ENCODE measurements at regions not wholly inside any gene's neighbourhood (a gene's known extent, or its start where the extent isn't known, plus 50 kb on each side); places are given as distances from the start of the nearest gene placed in this dataset.

DNA sequence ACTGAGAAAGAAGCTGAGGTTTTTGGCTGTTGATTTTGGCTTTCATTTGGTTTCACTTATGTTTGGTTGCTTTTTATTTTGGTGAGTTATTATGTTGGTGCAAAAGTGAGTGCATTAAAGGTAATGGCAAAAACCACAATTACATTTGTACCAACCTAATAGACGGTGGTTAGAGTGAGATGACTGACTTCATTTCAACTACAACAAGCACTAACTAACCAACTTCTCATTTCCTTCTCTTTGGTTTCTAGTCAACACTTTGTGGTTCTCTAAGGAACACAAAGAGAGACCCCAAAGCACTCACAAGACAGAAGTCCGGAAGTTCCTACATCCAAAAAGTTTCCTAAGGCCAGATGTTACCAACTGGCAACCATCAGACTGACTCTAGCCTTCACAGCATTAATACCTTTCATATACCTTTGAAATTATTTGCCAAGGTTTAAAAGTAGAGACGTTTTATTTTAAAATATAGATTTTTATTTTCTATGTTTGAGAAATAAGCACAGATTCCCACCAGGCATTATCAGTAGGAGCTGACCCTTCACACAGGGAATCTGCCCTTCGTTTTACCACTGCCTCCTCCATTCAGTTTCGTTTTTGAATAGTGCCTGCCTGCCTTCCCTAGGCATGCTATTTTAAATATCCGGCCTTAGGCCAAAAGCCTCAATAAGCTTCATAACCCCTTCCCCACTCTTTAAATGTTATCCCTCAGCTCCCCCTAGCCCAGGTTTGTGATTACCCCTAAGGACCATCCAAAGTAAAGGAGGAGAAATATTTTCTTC lies 301.1 kb upstream of the PTGER4 start:
- 62 to 70% (median 68%) methylated on average over 6 of the region's 6 CpGs for WGBS, 3 donors
- H3K27ac ChIP-seq (ENCODE audit: low read depth in 1 of 3, low read length in 2 of 3) = peak overlapping the region in 1 of 3 donors; percentile 26
- H3K9me3 ChIP-seq (ENCODE audit: control insufficient read depth in 2 of 2, insufficient read depth in 1 of 2, low read depth in 1 of 2, low read length in 1 of 2) = peaks cover 0 to 9% of the 10 kb centered on the region in 2 donors
- no peaks in the 10 kb centered on the region for H3K36me3 ChIP-seq (ENCODE audit: control insufficient read depth in 3 of 3, insufficient read depth in 2 of 3, low read depth in 1 of 3, low read length in 3 of 3)
- H3K4me1 ChIP-seq (ENCODE audit: control insufficient read depth in 3 of 3, insufficient read depth in 2 of 3, low read depth in 1 of 3, low read length in 2 of 3) = peaks cover 0 to 2% (median 0%) of the 10 kb centered on the region in 3 donors
- DNase-seq (peak in 1 of 2 donors; percentile 63), FAIRE-seq (no peak)
- H3K27me3 ChIP-seq (ENCODE audit: control insufficient read depth in 3 of 3, insufficient read depth in 3 of 3, low read length in 3 of 3) = no peaks in the 10 kb centered on the region
- no peak overlapping the region for H3K4me3 ChIP-seq (ENCODE audit: low read depth in 1 of 3, low read length in 3 of 3)

DNA sequence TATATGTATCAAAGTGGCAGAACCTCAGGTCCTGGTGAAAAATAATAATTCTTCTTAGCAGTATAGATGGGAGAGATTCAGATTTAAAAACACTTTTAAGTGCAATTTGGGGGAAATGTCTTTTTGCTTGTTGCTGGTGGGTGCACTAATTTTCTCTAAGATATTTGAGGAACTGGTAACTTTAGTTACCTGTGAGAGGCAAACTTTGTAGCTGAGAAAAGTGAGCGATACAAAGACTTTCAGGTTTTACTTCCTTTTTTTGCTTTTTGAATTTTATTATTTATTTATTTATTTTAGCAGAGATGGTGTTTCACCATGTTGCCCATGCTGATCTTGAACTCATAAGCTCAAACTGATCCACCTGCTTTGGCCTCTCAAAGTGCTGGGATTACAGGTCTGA lies 303.1 kb upstream of the PTGER4 start:
- Histone ChIP-seq H3K27ac (ENCODE audit: low read depth in 1 of 3, low read length in 2 of 3) (no peak overlapping the region), H3K9me3 (ENCODE audit: control insufficient read depth in 2 of 2, insufficient read depth in 1 of 2, low read depth in 1 of 2, low read length in 1 of 2) (peaks cover 0 to 9% of the 10 kb centered on the region in 2 donors), H3K4me3 (ENCODE audit: low read depth in 1 of 3, low read length in 3 of 3) (no peak overlapping the region), H3K36me3 (ENCODE audit: control insufficient read depth in 3 of 3, insufficient read depth in 2 of 3, low read depth in 1 of 3, low read length in 3 of 3) (no peaks in the 10 kb centered on the region), H3K4me1 (ENCODE audit: control insufficient read depth in 3 of 3, insufficient read depth in 2 of 3, low read depth in 1 of 3, low read length in 2 of 3) (peaks cover 0 to 2% (median 0%) of the 10 kb centered on the region in 3 donors), H3K27me3 (ENCODE audit: control insufficient read depth in 3 of 3, insufficient read depth in 3 of 3, low read length in 3 of 3) (no peaks in the 10 kb centered on the region)
- DNase-seq (no peak), FAIRE-seq (no peak)
- WGBS, 3 donors = 85 to 100% (median 95%) methylated on average over 1 of the region's 1 CpG

DNA sequence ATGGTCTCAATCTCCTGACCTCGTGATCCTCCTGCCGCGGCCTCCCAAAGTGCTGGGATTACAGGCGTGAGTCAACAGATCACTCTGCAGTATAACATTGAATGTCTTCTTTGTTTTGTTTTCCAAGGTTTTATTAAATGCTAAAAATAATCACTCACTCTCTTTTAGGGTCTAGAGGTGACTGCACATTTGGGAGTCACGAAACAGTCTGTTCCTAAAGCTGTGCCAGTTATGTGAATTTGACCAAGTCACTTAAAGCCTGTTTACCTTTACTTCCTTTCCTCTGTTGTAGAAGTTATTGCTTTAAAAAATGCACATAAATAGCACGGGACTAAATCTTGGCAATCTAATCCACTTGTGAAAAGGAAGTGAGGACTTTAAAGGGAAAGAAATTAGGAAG lies 304.9 kb upstream of the PTGER4 start:
- H3K9me3 ChIP-seq (ENCODE audit: control insufficient read depth in 2 of 2, insufficient read depth in 1 of 2, low read depth in 1 of 2, low read length in 1 of 2) = peaks cover 0 to 5% of the 10 kb centered on the region in 2 donors
- DNase-seq (no peak), FAIRE-seq (no peak)
- H3K4me1 ChIP-seq (ENCODE audit: control insufficient read depth in 3 of 3, insufficient read depth in 2 of 3, low read depth in 1 of 3, low read length in 2 of 3) = peaks cover 0 to 2% (median 0%) of the 10 kb centered on the region in 3 donors
- WGBS, 3 donors = 69 to 93% (median 90%) methylated on average over 6 of the region's 6 CpGs
- no peaks in the 10 kb centered on the region for H3K36me3 ChIP-seq (ENCODE audit: control insufficient read depth in 3 of 3, insufficient read depth in 2 of 3, low read depth in 1 of 3, low read length in 3 of 3)
- no peaks in the 10 kb centered on the region for H3K27me3 ChIP-seq (ENCODE audit: control insufficient read depth in 3 of 3, insufficient read depth in 3 of 3, low read length in 3 of 3)
- H3K4me3 ChIP-seq (ENCODE audit: low read depth in 1 of 3, low read length in 3 of 3) = no peak overlapping the region
- H3K27ac ChIP-seq (ENCODE audit: low read depth in 1 of 3, low read length in 2 of 3) = no peak overlapping the region

DNA sequence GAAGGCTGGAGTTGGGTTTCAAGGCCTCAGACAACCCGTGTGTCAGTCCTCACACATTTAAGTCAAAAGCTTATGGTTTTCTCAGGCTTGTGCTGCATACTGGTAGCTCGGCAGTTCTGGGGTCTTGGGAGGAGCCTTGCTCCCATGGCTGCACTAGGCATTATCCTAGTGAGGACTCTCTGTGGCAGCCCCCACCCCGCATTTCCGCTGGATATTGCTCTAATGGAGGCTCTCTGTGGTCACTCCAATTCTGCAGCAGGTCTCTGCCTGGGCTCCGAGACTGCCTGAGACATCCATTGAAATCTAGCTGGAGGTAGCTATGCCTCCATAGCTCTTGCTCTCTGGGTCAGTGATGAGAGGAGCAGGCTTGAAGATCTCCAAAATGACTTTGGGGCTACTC lies 311.5 kb upstream of the PTGER4 start:
- H3K9me3 ChIP-seq (ENCODE audit: control insufficient read depth in 2 of 2, insufficient read depth in 1 of 2, low read depth in 1 of 2, low read length in 1 of 2) = no peaks in the 10 kb centered on the region
- no peaks in the 10 kb centered on the region for H3K36me3 ChIP-seq (ENCODE audit: control insufficient read depth in 3 of 3, insufficient read depth in 2 of 3, low read depth in 1 of 3, low read length in 3 of 3)
- no peak overlapping the region for H3K27ac ChIP-seq (ENCODE audit: low read depth in 1 of 3, low read length in 2 of 3)
- no peaks in the 10 kb centered on the region for H3K27me3 ChIP-seq (ENCODE audit: control insufficient read depth in 3 of 3, insufficient read depth in 3 of 3, low read length in 3 of 3)
- no peak for DNase-seq
- WGBS, 3 donors = 94 to 98% (median 96%) methylated on average over 5 of the region's 5 CpGs
- FAIRE-seq = no peak
- no peaks in the 10 kb centered on the region for H3K4me1 ChIP-seq (ENCODE audit: control insufficient read depth in 3 of 3, insufficient read depth in 2 of 3, low read depth in 1 of 3, low read length in 2 of 3)
- no peak overlapping the region for H3K4me3 ChIP-seq (ENCODE audit: low read depth in 1 of 3, low read length in 3 of 3)

DNA sequence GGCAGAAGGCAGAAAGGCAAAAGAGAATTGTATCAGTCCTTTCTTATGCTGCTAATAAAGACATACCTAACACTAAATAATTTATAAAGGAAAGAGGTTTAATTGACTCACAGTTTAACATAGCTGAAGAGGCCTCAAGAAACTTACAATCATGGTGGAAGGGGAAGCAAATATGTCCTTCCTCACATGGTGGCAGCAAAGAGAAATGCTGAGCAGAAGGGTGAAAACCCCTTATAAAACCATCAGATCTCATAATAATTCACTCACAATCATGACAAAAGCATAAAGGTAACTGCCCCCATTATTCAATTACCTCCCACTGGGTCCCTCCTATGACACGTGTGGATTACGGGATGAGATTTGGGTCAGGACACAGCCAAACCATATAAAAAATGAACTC lies 312.5 kb upstream of the PTGER4 start:
- WGBS, 3 donors = 92 to 96% (median 95%) methylated on average over 2 of the region's 2 CpGs
- FAIRE-seq = no peak
- DNase-seq = no peak
- Histone ChIP-seq H3K27me3 (ENCODE audit: control insufficient read depth in 3 of 3, insufficient read depth in 3 of 3, low read length in 3 of 3) (no peaks in the 10 kb centered on the region), H3K27ac (ENCODE audit: low read depth in 1 of 3, low read length in 2 of 3) (no peak overlapping the region), H3K36me3 (ENCODE audit: control insufficient read depth in 3 of 3, insufficient read depth in 2 of 3, low read depth in 1 of 3, low read length in 3 of 3) (no peaks in the 10 kb centered on the region), H3K9me3 (ENCODE audit: control insufficient read depth in 2 of 2, insufficient read depth in 1 of 2, low read depth in 1 of 2, low read length in 1 of 2) (peaks cover 0 to 4% of the 10 kb centered on the region in 2 donors), H3K4me3 (ENCODE audit: low read depth in 1 of 3, low read length in 3 of 3) (no peak overlapping the region), H3K4me1 (ENCODE audit: control insufficient read depth in 3 of 3, insufficient read depth in 2 of 3, low read depth in 1 of 3, low read length in 2 of 3) (no peaks in the 10 kb centered on the region)

DNA sequence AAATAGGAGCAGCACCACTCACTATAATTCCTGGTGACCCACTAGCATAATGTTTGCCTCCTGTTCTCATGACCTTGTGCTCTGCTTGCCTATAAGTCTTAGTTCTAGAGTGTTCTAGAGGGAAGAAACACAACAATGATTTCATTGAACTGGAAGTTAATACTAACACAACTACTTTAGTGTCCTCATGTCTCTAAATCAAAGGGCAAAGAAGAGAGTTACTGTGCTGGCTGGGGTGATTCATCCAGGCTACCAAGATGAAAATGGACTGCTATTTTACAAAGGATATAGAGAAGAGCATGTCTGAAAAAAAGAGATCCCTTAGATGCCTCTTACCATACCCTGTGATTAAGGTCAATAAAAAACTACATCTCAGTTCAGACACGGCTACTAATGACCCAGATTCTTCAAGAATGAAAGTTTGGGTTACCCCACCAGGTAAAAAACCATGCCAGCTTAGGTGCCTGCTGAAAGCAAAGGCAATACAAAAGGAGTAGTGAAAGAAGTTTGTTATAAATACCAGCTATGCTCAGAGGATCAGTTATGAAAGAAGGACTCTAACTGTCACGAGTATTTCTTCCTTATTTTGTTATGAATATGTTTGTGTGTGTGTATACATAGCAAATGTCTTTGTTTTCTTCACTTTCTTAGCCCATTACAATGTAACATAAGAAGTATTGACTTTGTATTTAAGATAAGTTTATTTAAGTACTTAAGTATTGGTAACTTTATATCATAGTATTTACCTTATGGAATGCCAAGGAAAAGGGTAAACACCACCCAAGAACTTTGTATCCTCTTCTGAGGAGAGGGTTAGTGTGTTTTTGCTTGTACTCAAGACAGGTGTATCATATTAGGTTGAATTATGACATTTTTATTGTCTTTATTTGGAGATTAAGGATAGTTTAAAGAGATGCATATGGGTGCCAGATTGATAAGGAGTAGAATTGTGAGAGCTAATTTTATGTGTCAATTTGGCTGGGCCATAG lies 314.1 kb upstream of the PTGER4 start:
- WGBS, 3 donors = 70 to 82% (median 77%) methylated on average over 2 of the region's 2 CpGs
- Histone ChIP-seq H3K4me1 (ENCODE audit: control insufficient read depth in 3 of 3, insufficient read depth in 2 of 3, low read depth in 1 of 3, low read length in 2 of 3) (no peaks in the 10 kb centered on the region), H3K27me3 (ENCODE audit: control insufficient read depth in 3 of 3, insufficient read depth in 3 of 3, low read length in 3 of 3) (no peaks in the 10 kb centered on the region), H3K27ac (ENCODE audit: low read depth in 1 of 3, low read length in 2 of 3) (no peak overlapping the region), H3K36me3 (ENCODE audit: control insufficient read depth in 3 of 3, insufficient read depth in 2 of 3, low read depth in 1 of 3, low read length in 3 of 3) (no peaks in the 10 kb centered on the region), H3K4me3 (ENCODE audit: low read depth in 1 of 3, low read length in 3 of 3) (no peak overlapping the region), H3K9me3 (ENCODE audit: control insufficient read depth in 2 of 2, insufficient read depth in 1 of 2, low read depth in 1 of 2, low read length in 1 of 2) (peaks cover 0 to 4% of the 10 kb centered on the region in 2 donors)
- DNase-seq (no peak), FAIRE-seq (no peak)

DNA sequence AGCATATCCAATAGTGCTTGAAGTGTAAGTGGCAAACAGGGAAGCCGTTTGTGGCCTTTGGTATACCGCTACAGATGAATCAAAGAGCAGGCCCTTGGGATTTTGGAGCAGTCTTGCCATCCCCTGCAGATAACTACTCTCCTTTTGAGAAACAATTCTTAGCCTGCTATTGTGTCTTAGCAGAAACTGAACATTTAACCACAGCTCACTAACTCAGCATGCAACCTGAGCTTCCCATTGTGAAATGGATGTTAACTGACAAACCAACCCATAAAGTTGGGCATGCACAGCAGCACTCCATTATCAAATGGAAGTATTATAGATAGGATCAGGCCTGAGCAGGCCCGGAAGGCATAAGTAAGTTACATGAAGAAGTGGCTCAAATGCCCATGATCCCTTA lies 315.3 kb upstream of the PTGER4 start:
- Histone ChIP-seq H3K9me3 (ENCODE audit: control insufficient read depth in 2 of 2, insufficient read depth in 1 of 2, low read depth in 1 of 2, low read length in 1 of 2) (peaks cover 0 to 4% of the 10 kb centered on the region in 2 donors), H3K27ac (ENCODE audit: low read depth in 1 of 3, low read length in 2 of 3) (no peak overlapping the region), H3K4me3 (ENCODE audit: low read depth in 1 of 3, low read length in 3 of 3) (no peak overlapping the region), H3K36me3 (ENCODE audit: control insufficient read depth in 3 of 3, insufficient read depth in 2 of 3, low read depth in 1 of 3, low read length in 3 of 3) (no peaks in the 10 kb centered on the region), H3K4me1 (ENCODE audit: control insufficient read depth in 3 of 3, insufficient read depth in 2 of 3, low read depth in 1 of 3, low read length in 2 of 3) (no peaks in the 10 kb centered on the region), H3K27me3 (ENCODE audit: control insufficient read depth in 3 of 3, insufficient read depth in 3 of 3, low read length in 3 of 3) (no peaks in the 10 kb centered on the region)
- FAIRE-seq (no peak), DNase-seq (no peak)
- WGBS, 3 donors = 93 to 97% (median 94%) methylated on average over 3 of the region's 3 CpGs

DNA sequence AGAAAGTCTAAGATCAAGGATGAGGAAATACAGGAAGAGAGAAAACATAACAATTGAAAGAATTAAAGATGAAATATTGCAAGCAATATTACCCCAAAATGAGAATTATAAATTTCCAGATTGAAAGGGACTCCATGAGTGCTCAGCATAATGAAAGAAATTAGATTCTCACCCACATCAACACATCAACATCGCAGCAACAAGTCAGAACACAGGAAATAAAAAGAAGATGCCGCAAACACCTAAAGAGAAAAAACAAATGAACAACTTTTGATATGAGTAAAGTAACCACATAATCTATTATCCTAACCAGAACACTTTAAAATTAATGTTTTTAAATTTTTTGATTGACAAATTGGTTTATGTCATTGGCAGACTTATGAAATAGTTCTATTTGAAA lies 318.3 kb upstream of the PTGER4 start:
- Histone ChIP-seq H3K36me3 (ENCODE audit: control insufficient read depth in 3 of 3, insufficient read depth in 2 of 3, low read depth in 1 of 3, low read length in 3 of 3) (no peaks in the 10 kb centered on the region), H3K4me3 (ENCODE audit: low read depth in 1 of 3, low read length in 3 of 3) (no peak overlapping the region), H3K27me3 (ENCODE audit: control insufficient read depth in 3 of 3, insufficient read depth in 3 of 3, low read length in 3 of 3) (no peaks in the 10 kb centered on the region), H3K27ac (ENCODE audit: low read depth in 1 of 3, low read length in 2 of 3) (no peak overlapping the region), H3K9me3 (ENCODE audit: control insufficient read depth in 2 of 2, insufficient read depth in 1 of 2, low read depth in 1 of 2, low read length in 1 of 2) (peaks cover 0 to 4% of the 10 kb centered on the region in 2 donors), H3K4me1 (ENCODE audit: control insufficient read depth in 3 of 3, insufficient read depth in 2 of 3, low read depth in 1 of 3, low read length in 2 of 3) (no peaks in the 10 kb centered on the region)
- 62 to 84% (median 83%) methylated on average over 2 of the region's 2 CpGs for WGBS, 3 donors
- DNase-seq (peak in 1 of 2 donors; percentile 25), FAIRE-seq (no peak)
